22Rv1 (cell line): ENCODE measurements at regions not wholly inside any gene's neighbourhood (a gene's known extent, or its start where the extent isn't known, plus 50 kb on each side); places are given as distances from the start of the nearest gene placed in this dataset.

Source experiments
- CTCF ChIP-seq: fragments of 450-650 bp; IDR thresholded peaks from 2 replicates; pipeline ENCODE4 v1.5.1; 2017; ENCODE audit warnings: mild to moderate bottlenecking
- ZFX ChIP-seq: fragments of 450-650 bp; IDR thresholded peaks from 2 replicates; pipeline ENCODE4 v1.6.1; 2017; ENCODE audit warnings: antibody characterized with exemption, borderline replicate concordance

GRCh38 chr3:117485841-117486240 is 776.3 kb downstream of the TUSC7 start:
- TF ChIP-seq CTCF, result no peak
- TF ChIP-seq ZFX, result no peak
